NCI-H2171 treated with DMSO at 0.1 percent for 48 hours (cell line): ENCODE measurements at regions not wholly inside any gene's neighbourhood (a gene's known extent, or its start where the extent isn't known, plus 50 kb on each side); places are given as distances from the start of the nearest gene placed in this dataset.

ENCODE experiments used
- DNase-seq: peaks from one replicate; lab custom pipeline; 2025; lab: John Stamatoyannopoulos, UW

- DNase-seq, result no peak
These were observed 52.0 kb downstream of the MAGEF1 start for GRCh38 chr3:184659797-184660301.

- DNase-seq, result no peak
These were observed 53.5 kb downstream of the MAGEF1 start for GRCh38 chr3:184658223-184658928.

DNA sequence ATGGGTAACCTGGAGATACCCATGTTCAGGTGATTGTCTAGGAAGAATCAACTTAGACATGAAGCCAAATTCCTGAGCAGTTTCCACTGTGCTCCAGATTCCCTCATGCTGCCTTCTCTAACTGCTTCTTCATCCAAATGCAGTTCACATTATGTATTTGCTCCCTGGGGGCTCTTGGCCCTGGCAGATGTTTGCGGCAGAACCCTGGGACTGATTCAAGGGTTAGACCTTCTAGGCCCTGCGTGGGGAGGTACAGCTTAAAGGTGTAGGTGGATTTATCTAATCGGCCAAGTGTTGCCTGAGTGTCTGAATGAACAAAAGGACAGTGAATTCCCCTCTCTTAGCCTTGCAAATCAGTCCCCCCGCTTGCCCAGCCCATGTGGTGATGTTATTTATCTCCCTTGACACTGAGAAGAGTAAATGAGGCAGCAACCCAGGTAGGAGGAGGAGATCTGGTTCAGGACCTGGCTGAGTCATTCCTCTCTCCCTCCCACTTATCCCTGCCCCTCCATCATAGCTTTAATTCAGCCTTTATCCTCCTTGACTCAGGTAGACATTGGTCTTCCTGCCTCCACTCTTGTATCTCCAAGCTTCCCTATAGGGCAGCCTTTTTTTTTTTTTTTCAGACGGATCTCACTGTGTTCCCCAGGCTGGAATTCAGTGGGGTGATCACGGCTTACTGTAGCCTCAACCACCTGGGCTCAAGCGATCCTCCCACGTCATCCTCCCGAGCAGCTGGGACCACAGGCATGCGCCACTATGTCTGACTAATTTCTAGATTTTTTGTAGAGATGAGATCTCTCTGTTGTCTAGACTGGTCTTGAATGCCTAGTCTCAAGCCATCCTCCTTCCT lies 54.8 kb downstream of the MAGEF1 start:
- peak; percentile 46 for DNase-seq

DNA sequence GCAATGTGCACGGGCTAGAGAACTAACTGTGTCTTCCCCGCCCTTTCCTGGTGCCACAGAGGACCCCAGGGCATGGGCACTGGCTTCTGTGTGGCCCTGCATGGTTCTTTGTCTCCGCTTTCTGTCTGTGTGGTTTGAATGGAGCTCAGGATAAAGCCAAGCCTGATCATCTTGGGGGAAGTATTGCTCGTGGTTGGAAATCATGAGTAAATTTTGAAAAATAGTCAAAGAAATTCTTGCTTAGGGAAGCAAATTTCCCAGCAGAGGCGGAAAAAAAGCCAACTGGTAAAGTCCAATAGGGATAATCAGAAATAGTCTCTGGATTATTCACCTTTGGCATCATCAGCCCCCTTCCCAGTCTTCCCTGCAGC lies 55.4 kb downstream of the MAGEF1 start:
- no peak for DNase-seq

DNA sequence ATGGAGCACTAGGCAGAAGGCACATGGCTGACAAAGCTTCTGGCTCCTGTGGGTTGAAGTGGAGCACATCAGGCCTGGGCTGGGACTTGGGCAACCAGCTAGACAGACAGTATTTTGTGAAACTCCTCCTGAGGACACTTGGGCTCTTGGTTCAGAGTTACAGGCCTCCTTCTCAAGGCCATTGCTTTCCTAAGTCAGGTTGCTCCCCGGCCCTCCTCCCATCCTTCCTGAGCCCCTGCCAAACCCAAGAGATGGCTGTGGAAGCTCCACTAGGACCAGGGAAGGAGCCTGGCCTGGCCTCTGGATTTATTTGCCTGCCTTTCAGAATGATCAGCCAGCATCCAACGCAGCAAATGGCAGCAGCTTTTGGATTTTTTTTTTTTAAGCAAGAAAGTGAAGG lies 56.3 kb downstream of the MAGEF1 start:
- no peak for DNase-seq

DNA sequence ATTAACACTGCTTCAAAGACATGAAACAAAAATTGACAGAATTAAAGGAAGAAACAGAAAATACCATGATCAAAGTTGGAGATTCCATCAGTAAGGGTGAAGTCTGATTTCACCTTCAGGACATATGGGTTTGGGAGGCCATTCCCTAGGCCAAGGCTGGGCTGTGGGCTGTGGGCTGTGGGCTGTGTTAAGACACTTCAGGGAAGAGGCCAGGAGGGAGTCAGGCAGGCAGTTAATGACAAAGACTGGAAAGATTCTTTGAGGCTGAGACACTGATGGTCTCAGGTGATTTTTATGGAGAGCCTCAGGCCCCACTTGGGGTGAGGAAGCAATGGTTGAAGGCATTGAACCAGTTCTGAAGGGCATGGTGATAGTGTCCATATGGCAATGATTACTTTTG lies 57.5 kb downstream of the MAGEF1 start:
- DNase-seq, result no peak

GRCh38 chr3:184652465-184652864 lies 59.4 kb downstream of the MAGEF1 start:
- no peak for DNase-seq

DNA sequence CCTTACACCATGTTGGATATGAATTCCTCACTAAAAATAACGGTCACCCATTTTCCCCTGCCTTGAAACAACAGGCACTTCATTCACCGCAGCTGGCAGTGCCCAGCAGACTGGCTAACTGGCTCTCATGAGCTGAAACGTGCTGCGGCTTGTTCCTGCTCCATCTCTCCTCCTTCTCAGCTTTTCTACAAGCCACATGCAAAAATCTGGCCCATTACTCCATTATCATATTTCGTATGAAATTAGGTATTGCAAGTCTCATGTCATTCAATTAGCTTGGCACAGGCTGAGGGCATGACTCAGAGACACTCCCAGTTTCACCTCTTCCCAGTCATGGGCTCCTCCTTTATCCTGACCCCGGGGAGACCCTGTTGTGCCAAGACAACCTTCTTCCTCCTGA lies 60.0 kb downstream of the MAGEF1 start:
- no peak for DNase-seq

- peak; percentile 52 for DNase-seq
These were observed 63.2 kb downstream of the MAGEF1 start for GRCh38 chr3:184648636-184649035.

DNA sequence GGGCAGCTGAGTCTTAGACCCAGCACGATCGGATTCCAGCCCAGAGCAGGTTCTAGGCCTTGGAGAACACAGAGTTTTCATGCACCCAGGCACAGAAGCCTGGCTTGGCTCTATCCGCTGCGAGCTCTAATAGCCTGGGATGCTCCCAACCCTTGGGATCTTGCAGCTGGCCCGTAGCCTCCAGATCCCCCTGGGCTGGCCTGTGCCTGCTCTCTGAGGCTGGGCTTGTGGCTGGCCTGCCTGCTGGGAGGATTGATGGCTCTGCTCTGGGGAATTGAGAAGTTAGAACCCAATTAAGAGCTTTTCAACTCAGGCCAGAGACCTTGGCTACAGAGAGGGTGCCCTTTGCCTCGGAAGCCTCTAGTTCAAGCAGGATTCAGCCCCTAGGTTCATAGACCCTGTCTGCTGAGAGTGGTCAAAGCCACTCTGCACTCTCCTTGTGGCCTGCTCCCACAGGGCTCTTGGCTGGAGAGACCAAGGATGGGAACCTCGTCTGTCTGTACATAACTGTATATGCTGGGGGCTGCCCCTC lies 64.4 kb downstream of the MAGEF1 start:
- DNase-seq, result no peak

DNA sequence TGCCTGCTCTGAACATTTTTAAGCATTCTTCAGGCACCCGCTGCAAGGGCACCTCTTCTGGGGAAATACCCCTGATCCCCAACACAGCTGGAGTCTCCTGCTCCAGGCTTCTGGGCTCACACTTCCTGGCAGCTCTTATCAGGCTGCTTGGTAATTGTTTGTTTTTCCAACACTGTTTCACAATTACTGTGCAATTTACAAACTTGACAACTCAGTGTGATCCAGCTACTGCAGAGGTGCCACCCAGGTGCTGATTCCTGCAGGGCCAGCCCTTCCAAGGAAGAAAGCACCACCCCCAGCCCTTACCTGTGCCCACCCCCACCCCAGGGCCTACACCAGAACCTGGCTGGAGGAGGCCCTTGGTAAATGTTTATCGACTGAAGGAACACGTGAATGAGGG lies 66.5 kb downstream of the MAGEF1 start:
- DNase-seq, result no peak

DNA sequence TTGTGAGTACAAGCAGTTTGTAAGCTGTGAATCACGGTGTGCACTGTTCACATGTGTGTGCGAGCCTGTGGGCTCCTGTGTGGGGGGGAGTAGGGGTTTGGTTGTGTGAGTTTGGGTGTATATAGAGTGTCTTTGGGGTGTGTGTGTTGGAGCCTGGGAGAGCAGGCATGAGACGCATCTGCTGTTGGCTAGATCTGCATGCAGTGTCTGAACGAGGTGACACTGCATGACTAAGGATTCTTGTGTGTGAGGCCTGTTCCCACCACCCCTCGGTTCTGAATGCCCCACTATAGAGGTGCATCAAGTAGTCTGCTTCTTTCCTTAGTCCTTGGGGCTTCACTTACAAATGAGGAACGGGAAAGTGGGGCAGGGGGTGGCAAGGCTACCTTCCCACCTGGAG lies 68.4 kb downstream of the MAGEF1 start:
- DNase-seq, result no peak

DNA sequence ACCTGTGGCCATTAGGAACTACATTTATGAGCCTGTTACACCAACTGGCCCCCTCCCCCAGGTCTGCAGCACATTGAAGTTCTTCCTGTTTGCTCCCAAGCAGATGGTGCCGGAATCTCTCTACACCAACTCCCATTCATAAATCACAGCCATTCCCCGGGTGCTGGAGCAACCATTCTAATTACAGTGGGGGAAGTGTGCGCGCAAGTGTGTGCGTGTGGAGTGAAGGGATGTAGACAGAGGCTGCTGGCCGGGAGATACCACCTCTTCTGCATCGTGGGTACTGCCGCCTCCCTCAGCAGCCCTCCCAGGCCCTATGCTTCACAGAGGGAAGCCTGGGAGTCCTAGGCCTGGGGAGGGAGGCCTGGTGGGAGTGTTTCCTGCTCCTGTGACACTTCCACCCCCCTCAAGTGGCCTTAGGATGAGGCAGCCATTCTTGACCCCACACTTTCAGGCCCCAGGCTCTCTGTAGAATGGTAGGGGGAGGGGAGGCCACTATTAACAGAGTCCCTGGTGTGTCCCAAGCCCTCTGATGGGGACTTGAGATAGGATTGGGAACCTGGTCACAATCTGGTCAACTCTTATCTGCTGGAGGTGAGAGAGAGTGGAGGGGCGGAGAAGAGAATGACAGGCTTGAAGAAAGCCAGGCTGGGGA lies 69.1 kb downstream of the MAGEF1 start:
- DNase-seq, result no peak

DNA sequence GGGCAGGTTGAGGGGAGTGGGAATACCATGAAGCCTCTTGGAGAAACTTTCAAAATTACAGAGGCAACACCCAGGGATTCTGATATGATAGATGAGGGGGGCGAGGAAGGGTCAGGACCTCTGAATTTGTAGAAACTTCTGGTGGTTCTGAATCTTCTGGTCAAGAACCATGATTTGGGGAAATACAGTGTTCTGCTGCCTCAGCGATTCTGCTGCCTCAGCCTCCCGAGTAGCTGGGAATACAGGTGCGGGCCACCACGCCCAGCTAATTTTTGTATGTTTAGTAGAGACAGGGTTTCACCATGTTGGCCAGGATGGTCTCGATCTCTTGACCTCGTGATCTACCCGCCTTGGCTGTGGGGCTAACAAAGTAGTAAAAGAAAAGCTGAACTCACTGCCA lies 70.4 kb downstream of the MAGEF1 start:
- no peak for DNase-seq

DNA sequence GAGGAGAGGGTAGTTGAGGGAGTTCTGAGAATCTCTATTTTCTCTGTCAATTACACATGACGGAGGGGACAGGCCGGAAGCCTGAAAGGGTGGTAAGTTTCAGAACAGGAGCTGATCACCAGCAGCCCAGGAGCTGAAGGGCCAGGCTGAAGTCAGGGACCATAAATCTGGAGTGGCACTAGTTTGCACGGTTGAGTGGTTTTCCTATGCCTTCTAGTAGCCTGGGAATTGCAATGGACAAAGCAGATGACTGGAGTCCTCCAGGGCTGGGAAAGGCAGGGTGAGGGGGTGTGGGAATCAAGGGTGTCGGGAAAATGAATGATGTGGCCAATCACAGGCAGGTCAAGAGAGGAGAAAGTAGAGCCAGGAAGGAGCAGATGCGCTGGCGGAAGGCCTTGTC lies 72.5 kb downstream of the MAGEF1 start:
- DNase-seq, result no peak

GRCh38 chr3:184637705-184638104 lies 74.2 kb downstream of the MAGEF1 start:
- DNase-seq, result no peak

- no peak for DNase-seq
These were observed 75.0 kb downstream of the MAGEF1 start for GRCh38 chr3:184636741-184637316.

GRCh38 chr3:184635774-184636173 lies 74.2 kb downstream of the EPHB3 start:
- no peak for DNase-seq

DNA sequence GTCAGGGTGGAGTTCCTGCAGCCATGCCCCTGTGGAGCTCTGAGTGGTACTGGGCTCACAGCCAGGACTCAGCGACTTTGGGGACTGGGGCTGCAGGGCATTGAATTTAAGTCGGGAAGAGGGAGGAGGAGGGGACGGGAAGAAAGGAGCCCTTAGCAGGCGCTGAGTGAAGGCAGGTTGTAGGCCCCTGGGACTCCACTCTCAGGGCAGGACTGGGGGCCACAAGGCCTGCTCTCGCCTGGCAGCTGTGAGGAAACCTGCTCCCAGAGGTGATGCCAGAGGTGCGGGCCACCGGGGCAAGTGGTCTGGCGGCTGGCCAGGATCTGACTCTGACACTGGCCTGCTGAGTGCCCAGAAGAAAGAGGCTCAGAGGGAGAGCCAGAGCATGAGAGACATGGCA lies 73.5 kb downstream of the EPHB3 start:
- peak; percentile 55 for DNase-seq

DNA sequence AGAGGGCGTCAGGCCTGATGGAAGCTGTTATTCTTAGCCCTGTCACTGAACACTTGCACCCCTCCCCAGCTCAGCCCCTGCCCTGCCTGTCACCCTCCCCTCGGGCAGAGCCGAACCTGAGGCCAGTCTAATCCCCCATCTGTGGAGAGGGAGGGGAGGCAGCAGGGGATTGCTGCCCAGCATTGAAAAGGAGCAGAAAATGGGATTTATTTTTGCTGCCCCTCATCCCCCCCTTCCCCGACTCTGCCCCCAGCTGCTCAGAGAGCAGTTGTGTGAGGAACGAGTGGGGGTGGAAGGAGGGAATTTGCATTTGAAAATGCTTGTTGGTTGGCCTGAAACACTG lies 71.6 kb downstream of the EPHB3 start:
- DNase-seq, result no peak

DNA sequence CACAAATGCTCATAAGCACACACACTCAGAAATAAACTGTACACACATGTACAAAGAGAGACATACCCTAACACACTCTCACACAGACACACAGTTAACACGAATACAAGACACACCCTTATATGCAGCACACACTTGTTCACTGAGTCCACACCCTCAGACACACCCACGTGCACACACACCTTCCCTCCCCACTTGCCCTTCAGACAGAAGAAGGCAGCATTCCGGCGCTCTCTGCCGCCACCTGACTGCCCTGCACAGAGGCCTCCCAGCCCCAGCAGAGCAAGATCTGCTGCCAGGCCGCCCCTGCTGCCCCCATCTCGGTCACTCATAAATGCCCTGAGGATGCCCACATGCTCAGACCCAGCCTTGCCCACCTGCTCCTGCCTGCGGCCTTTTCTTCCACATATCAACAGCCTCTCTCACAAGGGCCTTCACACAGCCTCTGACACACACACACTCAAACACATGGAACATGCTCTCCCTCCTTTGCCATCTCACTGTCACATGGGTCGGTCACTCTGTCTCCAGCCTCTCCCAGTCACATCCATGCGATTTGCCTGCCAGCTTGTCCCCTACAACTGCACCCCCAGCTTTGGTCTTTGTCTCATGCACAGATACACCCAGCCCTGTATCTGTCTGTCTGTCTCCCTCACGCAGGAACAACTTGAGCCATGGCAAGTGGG lies 71.1 kb downstream of the EPHB3 start:
- DNase-seq, result no peak
